COLO829 (cell line): ENCODE measurements at regions not wholly inside any gene's neighbourhood (a gene's known extent, or its start where the extent isn't known, plus 50 kb on each side); places are given as distances from the start of the nearest gene placed in this dataset.
A peak's percentile ranks its signal among the peaks of the same experiment; 100 is the strongest.

Experiments used
- DNase-seq: peaks from one replicate; pipeline ENCODE4 v3.0.0; 2012; ENCODE audit warnings: low spot score

GRCh38 chr4:139611391-139611790, 54.2 kb upstream of the MGST2 start:
- DNase-seq: no peak

- peak; percentile 60 for DNase-seq
These were observed 53.6 kb upstream of the SETD7 start for GRCh38 chr4:139609647-139610046.

- no peak for DNase-seq
These were observed 51.6 kb upstream of the SETD7 start for GRCh38 chr4:139607502-139608060.

- DNase-seq: peak; percentile 60
These were observed 50.8 kb upstream of the SETD7 start for GRCh38 chr4:139606579-139607501.

GRCh38 chr4:139606103-139606502, 50.1 kb upstream of the SETD7 start:
- no peak for DNase-seq
